Mesendoderm (in vitro differentiated cells): ENCODE measurements at regions not wholly inside any gene's neighbourhood (a gene's known extent, or its start where the extent isn't known, plus 50 kb on each side); places are given as distances from the start of the nearest gene placed in this dataset.

Source experiments
- DNase-seq: peaks from one replicate; pipeline ENCODE4 v3.0.0; 2013
- H2AK5ac ChIP-seq: 2 replicates; pipeline ENCODE4 v1.6.1; 2013; ENCODE audit warnings: low read length, inconsistent platforms
- H2BK120ac ChIP-seq: 2 replicates; pipeline ENCODE4 v1.6.1; 2013; ENCODE audit warnings: low read depth, mild to moderate bottlenecking, low read length, moderate library complexity, mixed read lengths
- H2BK15ac ChIP-seq: replicated peaks from 2 replicates; pipeline ENCODE4 v1.6.1; 2013; ENCODE audit warnings: low read depth, mild to moderate bottlenecking, moderate library complexity
- H2BK5ac ChIP-seq: 2 replicates; pipeline ENCODE4 v1.6.1; 2013; ENCODE audit warnings: low read length, inconsistent platforms
- H3K18ac ChIP-seq: 2 replicates; pipeline ENCODE4 v1.6.1; 2013; ENCODE audit warnings: mild to moderate bottlenecking, low read length, mixed read lengths
- H3K23ac ChIP-seq: one replicate; pipeline ENCODE4 v1.6.1; 2013; ENCODE audit warnings: low read length
- H3K27ac ChIP-seq: 2 replicates; pipeline ENCODE4 v1.5.1; 2013; ENCODE audit warnings: low read depth, mild to moderate bottlenecking, inconsistent platforms, low read length, moderate library complexity
- H3K27me3 ChIP-seq: 2 replicates; pipeline ENCODE4 v1.6.1; 2013; ENCODE audit warnings: low read length, control low read depth, mild to moderate bottlenecking, inconsistent platforms; ENCODE audit not compliant: insufficient read depth, poor library complexity
- H3K36me3 ChIP-seq: 2 replicates; pipeline ENCODE4 v1.6.1; 2013; ENCODE audit warnings: low read length, inconsistent platforms; ENCODE audit not compliant: control insufficient read depth, insufficient read depth
- H3K4ac ChIP-seq: one replicate; pipeline ENCODE4 v1.6.1; 2013; ENCODE audit warnings: low read depth, mild to moderate bottlenecking, low read length, moderate library complexity
- H3K4me1 ChIP-seq: 2 replicates; pipeline ENCODE4 v1.6.1; 2013; ENCODE audit warnings: low read depth, low read length, inconsistent platforms; ENCODE audit not compliant: control insufficient read depth
- H3K4me2 ChIP-seq: 2 replicates; pipeline ENCODE4 v1.6.1; 2013; ENCODE audit warnings: low read length
- H3K4me3 ChIP-seq: 2 replicates; pipeline ENCODE4 v1.5.1; 2013; ENCODE audit warnings: mild to moderate bottlenecking, low read length
- H3K56ac ChIP-seq: one replicate; pipeline ENCODE4 v1.6.1; 2013; ENCODE audit warnings: low read length
- H3K79me1 ChIP-seq: 2 replicates; pipeline ENCODE4 v1.6.1; 2013; ENCODE audit warnings: low read length, inconsistent platforms
- H3K79me2 ChIP-seq: 2 replicates; pipeline ENCODE4 v1.6.1; 2013; ENCODE audit warnings: mild to moderate bottlenecking, low read length; ENCODE audit not compliant: control insufficient read depth, insufficient read depth
- H3K9ac ChIP-seq: 2 replicates; pipeline ENCODE4 v1.6.1; 2013; ENCODE audit warnings: low read length, inconsistent platforms
- H4K5ac ChIP-seq: one replicate; pipeline ENCODE4 v1.6.1; 2013; ENCODE audit warnings: low read length
- H4K8ac ChIP-seq: one replicate; pipeline ENCODE4 v1.6.1; 2013; ENCODE audit warnings: low read depth, mild to moderate bottlenecking, control low read depth, low read length, moderate library complexity
- WGBS: extraction: QIAGEN DNeasy Blood & Tissue Kit; methylation state at CpG from one replicate; pipeline ENCODE4 v1.1.7; 2013; ENCODE audit warnings: low lambda C conversion rate, missing lambda C conversion rate; ENCODE audit not compliant: insufficient coverage; ENCODE audit errors: extremely low coverage; 5-methylcytosine and 5-hydroxymethylcytosine counted together

GRCh38 chr7:26550492-26550891, 258.8 kb downstream of the SNX10 start:
- no CpG with 5 or more reads among the region's 5 CpGs for WGBS

DNA sequence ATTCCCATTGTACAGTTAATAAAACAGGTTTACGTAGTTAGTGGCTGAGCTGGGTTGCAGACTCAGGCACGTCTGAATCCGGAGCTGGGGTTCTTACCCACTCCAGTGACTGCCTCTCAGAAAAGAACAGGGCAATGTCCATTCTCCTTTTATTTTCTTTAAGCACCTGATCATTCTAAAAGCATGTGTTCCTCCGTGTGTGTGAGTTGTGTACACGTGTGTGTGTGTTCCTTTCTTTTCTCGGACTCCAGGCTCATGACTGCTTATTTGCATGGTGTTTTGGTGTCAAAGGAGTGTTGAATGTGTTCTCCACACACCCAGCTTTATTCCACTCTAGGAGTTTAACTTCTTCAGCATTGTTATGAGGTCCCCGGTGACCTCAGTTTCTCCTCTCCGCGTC, 260.1 kb downstream of the SNX10 start:
- Histone ChIP-seq H3K23ac (no peak overlapping the region), H3K56ac (no peak overlapping the region), H3K4ac (no peak overlapping the region), H3K9ac (no peak overlapping the region), H4K8ac (no peak overlapping the region), H2BK15ac (no peak overlapping the region), H3K4me1 (no peaks in the 10 kb centered on the region), H3K27me3 (no peaks in the 10 kb centered on the region), H2BK5ac (no peak overlapping the region), H4K5ac (no peak overlapping the region), H3K27ac (no peak overlapping the region), H3K18ac (no peak overlapping the region), H3K36me3 (no peaks in the 10 kb centered on the region), H3K79me1 (no peaks in the 10 kb centered on the region), H3K4me2 (no peak overlapping the region), H2BK120ac (no peak overlapping the region), H2AK5ac (no peak overlapping the region), H3K79me2 (no peaks in the 10 kb centered on the region), H3K4me3 (no peak overlapping the region)
- WGBS: no CpG with 5 or more reads among the region's 9 CpGs
- no peak for DNase-seq

More at GRCh38 chr7:26550492-26550891, 258.8 kb downstream of the SNX10 start:
- Histone ChIP-seq H3K9ac (no peak overlapping the region), H3K56ac (no peak overlapping the region), H2AK5ac (no peak overlapping the region), H4K8ac (no peak overlapping the region), H3K36me3 (no peaks in the 10 kb centered on the region), H3K23ac (no peak overlapping the region), H3K4ac (no peak overlapping the region), H3K4me1 (no peaks in the 10 kb centered on the region), H2BK5ac (no peak overlapping the region), H3K18ac (no peak overlapping the region), H2BK15ac (no peak overlapping the region), H3K79me1 (no peaks in the 10 kb centered on the region), H3K4me3 (no peak overlapping the region), H3K27me3 (no peaks in the 10 kb centered on the region), H4K5ac (no peak overlapping the region), H3K4me2 (no peak overlapping the region), H3K27ac (no peak overlapping the region), H2BK120ac (no peak overlapping the region), H3K79me2 (no peaks in the 10 kb centered on the region)
- peak; percentile 42 for DNase-seq

- Histone ChIP-seq H2AK5ac (no peak overlapping the region), H3K4me3 (no peak overlapping the region), H4K5ac (no peak overlapping the region), H4K8ac (no peak overlapping the region), H3K79me2 (no peaks in the 10 kb centered on the region), H3K79me1 (no peaks in the 10 kb centered on the region), H3K27me3 (no peaks in the 10 kb centered on the region), H3K4me1 (no peaks in the 10 kb centered on the region), H3K18ac (no peak overlapping the region), H2BK120ac (no peak overlapping the region), H3K36me3 (no peaks in the 10 kb centered on the region), H3K27ac (no peak overlapping the region), H3K9ac (no peak overlapping the region), H3K56ac (no peak overlapping the region), H3K4ac (no peak overlapping the region), H2BK5ac (no peak overlapping the region), H3K23ac (no peak overlapping the region), H2BK15ac (no peak overlapping the region), H3K4me2 (no peak overlapping the region)
- no peak for DNase-seq
- no CpG with 5 or more reads among the region's 2 CpGs for WGBS
Observed at GRCh38 chr7:26553128-26553527, 261.5 kb downstream of the SNX10 start.

- Histone ChIP-seq H3K56ac (no peak overlapping the region), H3K79me2 (no peaks in the 10 kb centered on the region), H3K4me2 (no peak overlapping the region), H3K27ac (no peak overlapping the region), H3K18ac (no peak overlapping the region), H3K9ac (no peak overlapping the region), H3K23ac (no peak overlapping the region), H4K8ac (no peak overlapping the region), H3K4me1 (no peaks in the 10 kb centered on the region), H4K5ac (no peak overlapping the region), H3K4me3 (no peak overlapping the region), H2AK5ac (no peak overlapping the region), H3K4ac (no peak overlapping the region), H2BK5ac (no peak overlapping the region), H3K79me1 (no peaks in the 10 kb centered on the region), H2BK120ac (no peak overlapping the region), H3K27me3 (no peaks in the 10 kb centered on the region), H3K36me3 (no peaks in the 10 kb centered on the region), H2BK15ac (no peak overlapping the region)
- WGBS: no CpG with 5 or more reads among the region's 3 CpGs
- DNase-seq: no peak
Observed at GRCh38 chr7:26553582-26553981, 261.9 kb downstream of the SNX10 start.

- Histone ChIP-seq H3K4me1 (no peaks in the 10 kb centered on the region), H3K27me3 (no peaks in the 10 kb centered on the region), H3K23ac (no peak overlapping the region), H2BK5ac (no peak overlapping the region), H3K18ac (no peak overlapping the region), H3K27ac (no peak overlapping the region), H3K4ac (no peak overlapping the region), H3K9ac (no peak overlapping the region), H3K56ac (no peak overlapping the region), H2BK120ac (no peak overlapping the region), H2BK15ac (no peak overlapping the region), H3K4me2 (no peak overlapping the region), H2AK5ac (no peak overlapping the region), H4K8ac (no peak overlapping the region), H3K36me3 (no peaks in the 10 kb centered on the region), H3K79me1 (no peaks in the 10 kb centered on the region), H3K79me2 (no peaks in the 10 kb centered on the region), H4K5ac (no peak overlapping the region), H3K4me3 (no peak overlapping the region)
- DNase-seq: no peak
- no CpG with 5 or more reads among the region's 3 CpGs for WGBS
Observed at GRCh38 chr7:26554952-26555351, 263.3 kb downstream of the SNX10 start.

DNA sequence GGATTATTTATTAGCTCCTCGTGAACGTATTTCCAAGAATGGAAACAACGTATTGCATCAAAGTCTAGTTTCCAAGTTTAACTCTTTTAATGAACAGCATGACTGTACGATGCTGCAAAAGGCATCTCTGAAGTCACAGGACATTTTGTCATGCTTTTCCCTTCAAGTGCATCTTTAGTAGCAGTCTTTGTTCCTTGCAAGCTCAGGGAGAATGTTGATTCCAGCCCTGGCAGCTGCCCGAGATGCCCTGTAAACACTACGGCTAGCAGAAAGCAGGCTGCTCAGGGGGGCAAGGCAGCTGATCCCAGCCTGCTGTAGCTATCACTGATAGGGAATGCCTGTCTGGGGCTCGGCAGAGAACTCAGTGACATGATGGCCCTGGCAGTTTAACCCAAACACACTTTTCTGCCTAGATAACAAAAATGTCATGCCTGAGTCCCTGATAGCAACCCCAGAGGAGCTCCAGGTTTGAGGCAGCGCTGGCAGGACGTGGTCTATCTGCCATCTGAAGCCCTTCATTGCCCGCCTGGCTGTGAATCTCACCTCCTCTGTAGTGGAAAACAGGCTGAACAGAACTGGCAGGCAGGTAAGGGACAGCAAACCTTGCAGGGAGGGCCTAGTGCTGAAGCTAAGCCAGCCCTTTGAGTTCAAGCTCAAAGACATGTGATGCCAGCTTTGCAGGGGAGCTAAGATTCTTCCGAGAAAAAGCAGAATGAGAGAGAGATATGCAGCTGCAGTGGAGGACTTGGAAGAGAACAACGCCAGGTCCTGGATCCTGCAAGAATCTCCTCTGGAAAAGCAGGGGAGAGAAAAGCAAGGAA, 264.6 kb downstream of the SNX10 start:
- Histone ChIP-seq H3K4me1 (no peaks in the 10 kb centered on the region), H2BK120ac (no peak overlapping the region), H3K4me2 (no peak overlapping the region), H3K27ac (no peak overlapping the region), H3K23ac (no peak overlapping the region), H3K56ac (peak overlapping the region; percentile 15), H3K36me3 (no peaks in the 10 kb centered on the region), H3K4ac (no peak overlapping the region), H3K9ac (no peak overlapping the region), H3K18ac (no peak overlapping the region), H4K8ac (no peak overlapping the region), H2BK15ac (no peak overlapping the region), H4K5ac (no peak overlapping the region), H3K79me2 (no peaks in the 10 kb centered on the region), H3K79me1 (no peaks in the 10 kb centered on the region), H2AK5ac (no peak overlapping the region), H2BK5ac (no peak overlapping the region), H3K27me3 (no peaks in the 10 kb centered on the region), H3K4me3 (no peak overlapping the region)
- no CpG with 5 or more reads among the region's 12 CpGs for WGBS
- peak; percentile 42 for DNase-seq
